CMK (cell line): ENCODE measurements at regions not wholly inside any gene's neighbourhood (a gene's known extent, or its start where the extent isn't known, plus 50 kb on each side); places are given as distances from the start of the nearest gene placed in this dataset.

ENCODE experiments used
- DNase-seq: peaks from one replicate; pipeline ENCODE4 v3.0.0-alpha.2; 2010; ENCODE audit warnings: low read depth

GRCh38 chr7:46202379-46202778 lies 281.3 kb upstream of the IGFBP3 start:
- no peak for DNase-seq

- no peak for DNase-seq
Observed at GRCh38 chr7:46201961-46202360, 280.9 kb upstream of the IGFBP3 start.

GRCh38 chr7:46198701-46199100 lies 277.6 kb upstream of the IGFBP3 start:
- DNase-seq = no peak

GRCh38 chr7:46197785-46198540 lies 276.9 kb upstream of the IGFBP3 start:
- no peak for DNase-seq

- DNase-seq = no peak
Observed at GRCh38 chr7:46195934-46196333, 274.9 kb upstream of the IGFBP3 start.

GRCh38 chr7:46192271-46192670 lies 271.2 kb upstream of the IGFBP3 start:
- DNase-seq = no peak

- no peak for DNase-seq
Observed at GRCh38 chr7:46191776-46192175, 270.7 kb upstream of the IGFBP3 start.

GRCh38 chr7:46191296-46191695 lies 270.2 kb upstream of the IGFBP3 start:
- no peak for DNase-seq

GRCh38 chr7:46189255-46189790 lies 268.3 kb upstream of the IGFBP3 start:
- DNase-seq = no peak

- DNase-seq = no peak
Observed at GRCh38 chr7:46186131-46186530, 265.1 kb upstream of the IGFBP3 start.

- no peak for DNase-seq
Observed at GRCh38 chr7:46179061-46179610, 258.1 kb upstream of the IGFBP3 start.

GRCh38 chr7:46178661-46179060 lies 257.6 kb upstream of the IGFBP3 start:
- DNase-seq = no peak

- no peak for DNase-seq
Observed at GRCh38 chr7:46177821-46178220, 256.7 kb upstream of the IGFBP3 start.

- DNase-seq = no peak
Observed at GRCh38 chr7:46175221-46175620, 254.1 kb upstream of the IGFBP3 start.

- DNase-seq = no peak
Observed at GRCh38 chr7:46174196-46174580, 253.1 kb upstream of the IGFBP3 start.

GRCh38 chr7:46173476-46174195 lies 252.6 kb upstream of the IGFBP3 start:
- no peak for DNase-seq

- DNase-seq = no peak
Observed at GRCh38 chr7:46170792-46171191, 249.7 kb upstream of the IGFBP3 start.

- no peak for DNase-seq
Observed at GRCh38 chr7:46170021-46170420, 248.9 kb upstream of the IGFBP3 start.

GRCh38 chr7:46169384-46169755 lies 248.3 kb upstream of the IGFBP3 start:
- DNase-seq = no peak

GRCh38 chr7:46168671-46169383 lies 247.8 kb upstream of the IGFBP3 start:
- no peak for DNase-seq

GRCh38 chr7:46168231-46168630 lies 247.2 kb upstream of the IGFBP3 start:
- DNase-seq = no peak

GRCh38 chr7:46165276-46165675 lies 244.2 kb upstream of the IGFBP3 start:
- DNase-seq = no peak

GRCh38 chr7:46164629-46165028 lies 243.6 kb upstream of the IGFBP3 start:
- no peak for DNase-seq
